ENCODE measurements at regions not wholly inside any gene's neighbourhood (a gene's known extent, or its start where the extent isn't known, plus 50 kb on each side); places are given as distances from the start of the nearest gene placed in this dataset.

DNA sequence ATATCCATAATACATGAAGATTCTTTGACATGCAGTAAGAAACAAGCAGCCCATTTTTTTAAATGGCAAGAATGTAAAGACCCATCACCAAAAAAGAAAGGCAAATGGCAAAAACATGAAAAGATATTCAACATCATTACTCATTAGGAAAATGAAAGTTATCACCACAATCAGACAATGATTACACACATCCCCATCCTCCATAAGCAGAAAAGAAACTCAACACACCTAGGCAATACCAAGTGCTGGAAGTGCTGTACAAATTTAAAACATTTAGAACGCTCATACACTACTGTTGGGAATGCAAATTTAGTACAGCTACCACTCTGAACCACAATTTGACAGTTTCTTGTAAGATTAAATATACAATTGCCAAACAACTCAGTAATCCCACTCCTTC is 466.7 kb downstream of the ACTL7B start:
- no peaks in the 10 kb centered on the region for H3K4me1 ChIP-seq (ENCODE audit: insufficient read depth, low read length, severe bottlenecking)
- no peaks in the 10 kb centered on the region for H3F3A ChIP-seq (ENCODE audit: insufficient read depth, low read length)
- no peak overlapping the region for H2AFZ ChIP-seq (ENCODE audit: low read length)
- no peaks in the 10 kb centered on the region for H4K20me1 ChIP-seq (ENCODE audit: insufficient read depth, low read length)
- no peaks in the 10 kb centered on the region for H3K9me3 ChIP-seq (ENCODE audit: low read length)
- no peak overlapping the region for H3K4me2 ChIP-seq (ENCODE audit: low read length)
- H3K9ac ChIP-seq (ENCODE audit: low read length): no peak overlapping the region
- no peaks in the 10 kb centered on the region for H3K36me3 ChIP-seq (ENCODE audit: insufficient read depth, low read length)
- TF ChIP-seq EZH2 (IDR thresholded peaks at IDR 0.05; ENCODE audit: borderline replicate concordance, low read length) (no peak), CTCF (IDR thresholded peaks at IDR 0.05; ENCODE audit: low read length) (no peak)
- no peaks in the 10 kb centered on the region for H3K9me2 ChIP-seq (ENCODE audit: low read depth, low read length)
- no peak overlapping the region for H3K27ac ChIP-seq (ENCODE audit: low read depth, low read length, poor library complexity, severe bottlenecking)
- H3K79me2 ChIP-seq (ENCODE audit: insufficient read depth, low read length): no peaks in the 10 kb centered on the region
- no peaks in the 10 kb centered on the region for H3K27me3 ChIP-seq (ENCODE audit: insufficient read depth, low read length)
- H3K4me3 ChIP-seq (ENCODE audit: low read depth, low read length, poor library complexity, severe bottlenecking): no peak overlapping the region

DNA sequence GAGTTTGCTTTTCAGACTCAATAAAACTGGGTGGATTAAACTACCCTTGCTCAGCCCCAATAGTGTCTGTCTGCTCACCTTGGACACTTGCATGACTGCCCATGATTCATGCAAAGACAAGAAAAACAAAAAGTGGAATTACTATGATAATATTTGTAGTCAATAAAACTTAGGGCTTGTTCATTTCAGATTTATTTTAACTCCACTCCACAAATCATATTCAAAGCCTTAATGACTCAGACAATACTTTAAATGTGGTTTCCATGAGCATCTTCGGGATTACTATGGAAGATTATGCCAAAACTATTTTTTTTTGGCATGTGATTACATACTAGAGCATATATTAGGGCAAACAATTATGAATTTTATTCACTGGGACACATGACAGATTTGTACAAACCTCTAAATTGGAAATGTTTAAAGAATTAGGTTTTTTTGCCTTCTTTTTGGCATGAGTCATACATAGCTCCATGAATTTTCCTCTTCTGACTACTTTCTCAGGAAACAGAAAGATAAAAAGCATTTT is 468.9 kb downstream of the ACTL7B start:
- Histone ChIP-seq H3K27ac (ENCODE audit: low read depth, low read length, poor library complexity, severe bottlenecking) (no peak overlapping the region), H3K4me2 (ENCODE audit: low read length) (no peak overlapping the region), H3K9me2 (ENCODE audit: low read depth, low read length) (no peaks in the 10 kb centered on the region)

DNA sequence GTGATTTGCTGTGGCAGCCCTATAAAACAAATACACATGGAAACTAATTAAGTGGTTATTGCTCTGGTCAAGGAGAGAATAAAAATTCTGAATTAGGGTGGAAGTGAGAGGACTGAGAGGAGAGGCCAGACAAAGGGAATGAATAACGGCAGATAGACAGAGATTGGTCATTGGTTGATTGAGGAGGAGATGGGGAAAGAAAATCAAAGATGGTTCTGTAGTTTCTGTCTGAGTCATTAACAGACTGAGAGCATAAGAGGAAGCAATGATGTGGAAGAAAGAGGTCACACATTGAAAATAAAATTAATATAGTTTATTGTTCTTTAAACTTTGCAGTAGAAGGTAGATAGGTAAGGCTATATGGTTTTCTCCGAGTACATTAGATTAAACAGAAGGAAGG is 469.8 kb downstream of the ACTL7B start:
- Histone ChIP-seq H3K4me1 (ENCODE audit: insufficient read depth, low read length, severe bottlenecking) (no peaks in the 10 kb centered on the region), H3K4me2 (ENCODE audit: low read length) (no peak overlapping the region), H3K79me2 (ENCODE audit: insufficient read depth, low read length) (no peaks in the 10 kb centered on the region), H3F3A (ENCODE audit: insufficient read depth, low read length) (no peaks in the 10 kb centered on the region), H3K36me3 (ENCODE audit: insufficient read depth, low read length) (no peaks in the 10 kb centered on the region), H3K27ac (ENCODE audit: low read depth, low read length, poor library complexity, severe bottlenecking) (no peak overlapping the region), H3K9me2 (ENCODE audit: low read depth, low read length) (no peaks in the 10 kb centered on the region), H2AFZ (ENCODE audit: low read length) (no peak overlapping the region), H3K4me3 (ENCODE audit: low read depth, low read length, poor library complexity, severe bottlenecking) (no peak overlapping the region), H4K20me1 (ENCODE audit: insufficient read depth, low read length) (no peaks in the 10 kb centered on the region), H3K27me3 (ENCODE audit: insufficient read depth, low read length) (no peaks in the 10 kb centered on the region), H3K9ac (ENCODE audit: low read length) (no peak overlapping the region), H3K9me3 (ENCODE audit: low read length) (no peaks in the 10 kb centered on the region)
- TF ChIP-seq CTCF (IDR thresholded peaks at IDR 0.05; ENCODE audit: low read length) (no peak), EZH2 (IDR thresholded peaks at IDR 0.05; ENCODE audit: borderline replicate concordance, low read length) (no peak)

More for the DNA sequence above, 468.9 kb downstream of the ACTL7B start:
- Histone ChIP-seq H2AFZ (ENCODE audit: low read length) (no peak overlapping the region), H3K36me3 (ENCODE audit: insufficient read depth, low read length) (no peaks in the 10 kb centered on the region), H3K9ac (ENCODE audit: low read length) (no peak overlapping the region), H3K79me2 (ENCODE audit: insufficient read depth, low read length) (no peaks in the 10 kb centered on the region), H4K20me1 (ENCODE audit: insufficient read depth, low read length) (no peaks in the 10 kb centered on the region), H3K4me1 (ENCODE audit: insufficient read depth, low read length, severe bottlenecking) (no peaks in the 10 kb centered on the region), H3K27me3 (ENCODE audit: insufficient read depth, low read length) (no peaks in the 10 kb centered on the region), H3F3A (ENCODE audit: insufficient read depth, low read length) (no peaks in the 10 kb centered on the region), H3K4me3 (ENCODE audit: low read depth, low read length, poor library complexity, severe bottlenecking) (no peak overlapping the region), H3K9me3 (ENCODE audit: low read length) (no peaks in the 10 kb centered on the region)
- TF ChIP-seq CTCF (IDR thresholded peaks at IDR 0.05; ENCODE audit: low read length) (no peak), EZH2 (IDR thresholded peaks at IDR 0.05; ENCODE audit: borderline replicate concordance, low read length) (no peak)

Data from OCI-LY1 (cell line).